ENCODE measurements at regions not wholly inside any gene's neighbourhood (a gene's known extent, or its start where the extent isn't known, plus 50 kb on each side); places are given as distances from the start of the nearest gene placed in this dataset.

- Histone ChIP-seq H3K4me1 (ENCODE audit: control insufficient read depth in 4 of 4, insufficient read depth in 4 of 4, low read length in 3 of 4) (peaks cover 0 to 1% (median 0%) of the 10 kb centered on the region in 4 donors), H3K27ac (ENCODE audit: low read depth in 1 of 2, low read length in 2 of 2) (no peak overlapping the region), H3K36me3 (ENCODE audit: control insufficient read depth in 4 of 4, insufficient read depth in 3 of 4, low read depth in 1 of 4, low read length in 3 of 4) (no peaks in the 10 kb centered on the region), H3K27me3 (ENCODE audit: control insufficient read depth in 4 of 4, insufficient read depth in 4 of 4, low read length in 3 of 4) (no peaks in the 10 kb centered on the region), H3K4me3 (ENCODE audit: low read depth in 1 of 3, low read length in 3 of 3) (no peak overlapping the region), H3K9ac (ENCODE audit: low read depth in 1 of 2, low read length in 2 of 2) (no peak overlapping the region), H3K9me3 (ENCODE audit: control insufficient read depth in 4 of 4, low read length in 3 of 4) (no peaks in the 10 kb centered on the region)
- TF ChIP-seq SP1 (IDR thresholded peaks at IDR 0.05) (no peak), TAF1 (conservative IDR thresholded peaks at IDR 0.05) (no peak), MAX (IDR thresholded peaks at IDR 0.05) (no peak), RXRA (IDR thresholded peaks at IDR 0.05) (no peak), EGR1 (IDR thresholded peaks at IDR 0.05; ENCODE audit: low read depth in 2 of 2) (no peak), NR2F2 (IDR thresholded peaks at IDR 0.05) (no peak), JUND (IDR thresholded peaks at IDR 0.05) (no peak), ZBTB33 (IDR thresholded peaks at IDR 0.05) (no peak), CTCF (IDR thresholded peaks at IDR 0.05; ENCODE audit: low read depth, low read length, missing input control) (no peak), YY1 (IDR thresholded peaks at IDR 0.05) (no peak), ATF3 (IDR thresholded peaks at IDR 0.05) (no peak), GABPA (IDR thresholded peaks at IDR 0.05 in 1 of 2, conservative IDR thresholded peaks at IDR 0.05 in 1 of 2) (no peak), FOXA1 (IDR thresholded peaks at IDR 0.05) (no peak)
- WGBS, result 67% methylated on average over 2 of the region's 2 CpGs
- DNase-seq (ENCODE audit: low spot score), result no peak
These were observed 431.3 kb downstream of the MRPL39 start for GRCh38 chr21:25175938-25176337.

- Histone ChIP-seq H3K27me3 (ENCODE audit: control insufficient read depth in 4 of 4, insufficient read depth in 4 of 4, low read length in 3 of 4) (no peaks in the 10 kb centered on the region), H3K4me1 (ENCODE audit: control insufficient read depth in 4 of 4, insufficient read depth in 4 of 4, low read length in 3 of 4) (no peaks in the 10 kb centered on the region), H3K27ac (ENCODE audit: low read depth in 1 of 2, low read length in 2 of 2) (no peak overlapping the region), H3K9ac (ENCODE audit: low read depth in 1 of 2, low read length in 2 of 2) (no peak overlapping the region), H3K4me3 (ENCODE audit: low read depth in 1 of 3, low read length in 3 of 3) (no peak overlapping the region), H3K9me3 (ENCODE audit: control insufficient read depth in 4 of 4, low read length in 3 of 4) (peaks cover 0 to 11% (median 0%) of the 10 kb centered on the region in 4 donors), H3K36me3 (ENCODE audit: control insufficient read depth in 4 of 4, insufficient read depth in 3 of 4, low read depth in 1 of 4, low read length in 3 of 4) (no peaks in the 10 kb centered on the region)
- WGBS, result 79% methylated on average over 6 of the region's 6 CpGs
- no peak for DNase-seq (ENCODE audit: low spot score)
- no peak for TF ChIP-seq NR2F2 (IDR thresholded peaks at IDR 0.05)
- no peak for TF ChIP-seq HNF4A (conservative IDR thresholded peaks at IDR 0.05)
- no peak for TF ChIP-seq RAD21 (IDR thresholded peaks at IDR 0.05)
- no peak for TF ChIP-seq YY1 (IDR thresholded peaks at IDR 0.05)
- no peak for TF ChIP-seq REST (IDR thresholded peaks at IDR 0.05)
- no peak for TF ChIP-seq JUND (IDR thresholded peaks at IDR 0.05)
- no peak for TF ChIP-seq MAX (IDR thresholded peaks at IDR 0.05)
- no peak for TF ChIP-seq ATF3 (IDR thresholded peaks at IDR 0.05)
- no peak for TF ChIP-seq RXRA (IDR thresholded peaks at IDR 0.05)
- TF ChIP-seq CTCF (IDR thresholded peaks at IDR 0.05; ENCODE audit: low read depth, low read length, missing input control), result no peak
- TF ChIP-seq EGR1 (IDR thresholded peaks at IDR 0.05; ENCODE audit: low read depth in 2 of 2), result no peak
- TF ChIP-seq ZBTB33 (IDR thresholded peaks at IDR 0.05), result no peak
These were observed 435.8 kb downstream of the MRPL39 start for GRCh38 chr21:25171438-25171837.
